GM18861 (cell line): ENCODE measurements at regions not wholly inside any gene's neighbourhood (a gene's known extent, or its start where the extent isn't known, plus 50 kb on each side); places are given as distances from the start of the nearest gene placed in this dataset.
"Not testable (repeated sequence)": the region's sequence is repeated elsewhere in the genome, so short reads cannot be mapped to it uniquely, and the experiment has no call there.

ENCODE experiments used
- ATAC-seq: cut with Tn5 transposase; IDR thresholded peaks from one replicate; pipeline ENCODE4 v1.9.1; 2021; ENCODE audit not compliant: unreplicated experiment

- ATAC-seq = no peak
Observed at GRCh38 chr2:200172521-200172920, 134.0 kb upstream of the SPATS2L start.

GRCh38 chr2:200172944-200173581 lies 133.4 kb upstream of the SPATS2L start:
- ATAC-seq = no peak

GRCh38 chr2:200173691-200174090 lies 132.8 kb upstream of the SPATS2L start:
- ATAC-seq = no peak

- no peak for ATAC-seq
Observed at GRCh38 chr2:200174433-200175216, 131.9 kb upstream of the SPATS2L start.

GRCh38 chr2:200177971-200178911 lies 128.3 kb upstream of the SPATS2L start:
- ATAC-seq = no peak

GRCh38 chr2:200179151-200179550 lies 127.3 kb upstream of the SPATS2L start:
- no peak for ATAC-seq

GRCh38 chr2:200180943-200181342 lies 125.5 kb upstream of the SPATS2L start:
- no peak for ATAC-seq

- ATAC-seq = no peak
Observed at GRCh38 chr2:200181755-200182154, 124.7 kb upstream of the SPATS2L start.

- no peak for ATAC-seq
Observed at GRCh38 chr2:200184748-200185627, 121.5 kb upstream of the SPATS2L start.

GRCh38 chr2:200185628-200186000 lies 120.9 kb upstream of the SPATS2L start:
- ATAC-seq = no peak

- no peak for ATAC-seq
Observed at GRCh38 chr2:200186002-200186401, 120.5 kb upstream of the SPATS2L start.

- ATAC-seq = no peak
Observed at GRCh38 chr2:200188876-200189275, 117.6 kb upstream of the SPATS2L start.

- ATAC-seq = no peak
Observed at GRCh38 chr2:200189964-200190363, 116.5 kb upstream of the SPATS2L start.

GRCh38 chr2:200193331-200193730 lies 113.2 kb upstream of the SPATS2L start:
- no peak for ATAC-seq

GRCh38 chr2:200193791-200194190 lies 112.7 kb upstream of the SPATS2L start:
- ATAC-seq = peak; percentile 87

GRCh38 chr2:200194746-200195145 lies 111.7 kb upstream of the SPATS2L start:
- ATAC-seq = no peak

GRCh38 chr2:200199005-200199404 lies 107.5 kb upstream of the SPATS2L start:
- no peak for ATAC-seq

GRCh38 chr2:200199576-200200263 lies 106.8 kb upstream of the SPATS2L start:
- no peak for ATAC-seq

GRCh38 chr2:200201839-200202238 lies 104.7 kb upstream of the SPATS2L start:
- not testable (repeated sequence) for ATAC-seq

GRCh38 chr2:200203381-200203827 lies 103.1 kb upstream of the SPATS2L start:
- ATAC-seq = no peak
